ENCODE measurements at regions not wholly inside any gene's neighbourhood (a gene's known extent, or its start where the extent isn't known, plus 50 kb on each side); places are given as distances from the start of the nearest gene placed in this dataset.

DNA sequence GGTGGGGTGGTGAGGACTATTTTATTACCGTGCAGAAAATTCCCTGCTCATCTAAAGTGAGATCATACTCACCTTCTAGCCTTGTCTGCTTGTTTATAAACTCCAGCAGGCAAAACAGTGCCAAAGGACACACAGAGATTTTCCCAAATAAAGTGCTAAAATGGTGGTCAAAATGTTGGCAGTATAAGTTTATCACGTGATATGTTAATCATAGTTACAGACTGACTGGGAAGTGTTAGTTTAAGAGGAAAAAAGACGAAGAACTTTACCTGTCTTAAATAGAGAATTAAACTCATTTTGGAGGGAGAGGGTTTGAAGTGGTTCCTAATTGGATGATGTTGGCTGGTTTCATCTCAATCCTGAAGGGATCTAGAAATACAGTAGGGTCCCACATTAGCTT, 691.7 kb upstream of the FANCL start:
- TF ChIP-seq, protein P1, sequence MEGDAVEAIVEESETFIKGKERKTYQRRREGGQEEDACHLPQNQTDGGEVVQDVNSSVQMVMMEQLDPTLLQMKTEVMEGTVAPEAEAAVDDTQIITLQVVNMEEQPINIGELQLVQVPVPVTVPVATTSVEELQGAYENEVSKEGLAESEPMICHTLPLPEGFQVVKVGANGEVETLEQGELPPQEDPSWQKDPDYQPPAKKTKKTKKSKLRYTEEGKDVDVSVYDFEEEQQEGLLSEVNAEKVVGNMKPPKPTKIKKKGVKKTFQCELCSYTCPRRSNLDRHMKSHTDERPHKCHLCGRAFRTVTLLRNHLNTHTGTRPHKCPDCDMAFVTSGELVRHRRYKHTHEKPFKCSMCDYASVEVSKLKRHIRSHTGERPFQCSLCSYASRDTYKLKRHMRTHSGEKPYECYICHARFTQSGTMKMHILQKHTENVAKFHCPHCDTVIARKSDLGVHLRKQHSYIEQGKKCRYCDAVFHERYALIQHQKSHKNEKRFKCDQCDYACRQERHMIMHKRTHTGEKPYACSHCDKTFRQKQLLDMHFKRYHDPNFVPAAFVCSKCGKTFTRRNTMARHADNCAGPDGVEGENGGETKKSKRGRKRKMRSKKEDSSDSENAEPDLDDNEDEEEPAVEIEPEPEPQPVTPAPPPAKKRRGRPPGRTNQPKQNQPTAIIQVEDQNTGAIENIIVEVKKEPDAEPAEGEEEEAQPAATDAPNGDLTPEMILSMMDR (IDR thresholded peaks at IDR 0.05; ENCODE audit: insufficient read depth, low read length) = no peak
- no peak for DNase-seq (ENCODE audit: low read depth)
- H3K4me3 ChIP-seq (ENCODE audit: low read depth, low read length) = no peak overlapping the region

DNA sequence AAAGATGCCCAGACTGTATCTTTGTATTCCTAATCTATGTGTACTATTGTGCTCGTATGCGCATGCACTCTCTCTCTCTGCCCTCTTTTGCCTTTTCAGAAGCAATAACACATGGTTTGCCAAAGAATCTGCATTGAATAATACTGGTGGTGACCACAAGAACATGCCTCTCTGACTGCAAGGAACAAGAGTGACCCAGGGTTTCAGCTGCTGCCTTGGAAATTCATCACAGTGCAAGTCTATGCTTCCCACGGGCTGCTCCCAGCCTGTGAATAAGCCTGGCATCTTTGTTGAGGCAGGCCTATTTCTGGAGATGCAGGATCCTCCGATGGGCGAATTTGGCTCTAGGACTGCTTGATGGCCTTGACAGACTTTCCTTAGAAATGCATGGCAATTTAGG, 689.4 kb upstream of the FANCL start:
- no peak overlapping the region for H3K4me3 ChIP-seq (ENCODE audit: low read depth, low read length)
- DNase-seq (ENCODE audit: low read depth) = no peak
- TF ChIP-seq, protein P1 (IDR thresholded peaks at IDR 0.05; ENCODE audit: insufficient read depth, low read length) = no peak

DNA sequence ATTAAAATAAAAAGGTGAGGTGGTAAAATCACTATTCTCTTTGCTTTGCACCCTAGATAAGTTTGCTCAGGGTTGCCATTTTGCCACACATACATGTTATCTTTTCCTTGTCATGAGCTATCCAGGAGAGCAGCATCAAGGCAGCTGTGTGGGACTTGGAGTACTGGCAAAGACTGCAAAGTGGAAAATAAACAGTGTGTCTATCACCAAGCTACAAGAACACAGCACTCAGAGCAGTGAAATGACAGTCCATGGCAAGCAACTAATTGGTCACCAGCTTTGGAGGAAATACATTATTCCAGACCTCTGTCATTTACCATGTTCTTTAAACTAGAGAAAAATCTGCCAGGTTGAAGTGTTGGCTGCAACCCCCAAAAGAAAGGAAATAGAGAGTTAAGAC, 687.8 kb upstream of the FANCL start:
- TF ChIP-seq, protein P1 (IDR thresholded peaks at IDR 0.05; ENCODE audit: insufficient read depth, low read length) = no peak
- DNase-seq (ENCODE audit: low read depth) = no peak
- no peak overlapping the region for H3K4me3 ChIP-seq (ENCODE audit: low read depth, low read length)

DNA sequence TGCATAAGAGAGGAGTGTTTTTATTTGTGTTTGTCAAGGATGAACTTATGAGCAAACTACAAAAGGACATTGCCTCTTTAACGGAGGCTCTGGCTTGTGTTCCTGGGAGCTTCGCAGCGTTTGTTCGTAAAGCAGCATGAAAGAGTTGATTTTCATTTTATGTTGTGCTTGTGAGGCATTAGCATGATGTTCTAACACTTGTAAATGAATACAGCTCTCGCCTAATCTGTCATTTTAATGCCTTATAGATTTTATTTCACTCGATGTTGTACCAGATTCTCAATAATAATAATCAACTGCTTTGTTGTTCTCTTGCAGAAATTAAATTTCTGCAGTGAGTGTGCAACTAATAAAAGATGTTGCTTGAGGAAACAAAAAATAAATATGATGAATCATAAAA, 687.3 kb upstream of the FANCL start:
- TF ChIP-seq, protein P1 (IDR thresholded peaks at IDR 0.05; ENCODE audit: insufficient read depth, low read length) = no peak
- H3K4me3 ChIP-seq (ENCODE audit: low read depth, low read length) = no peak overlapping the region
- no peak for DNase-seq (ENCODE audit: low read depth)

DNA sequence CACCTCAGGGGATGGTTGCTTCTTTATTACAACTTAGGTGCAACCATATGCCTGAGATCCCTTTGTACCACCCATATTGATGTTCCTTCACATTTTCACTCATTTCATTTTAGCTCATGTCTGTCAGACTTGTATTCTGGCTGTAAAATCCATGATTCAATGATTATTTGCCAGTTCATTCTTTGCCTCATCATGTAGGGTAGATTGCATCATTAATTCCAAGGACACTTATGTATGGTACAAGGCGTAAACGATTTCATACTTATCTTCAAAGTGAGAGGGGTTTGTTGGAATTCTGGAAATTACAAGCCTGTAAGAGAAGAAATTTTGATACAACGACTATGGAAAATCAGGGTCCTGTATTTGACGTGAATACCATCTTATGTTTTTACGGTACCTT, 685.0 kb upstream of the FANCL start:
- no peak for DNase-seq (ENCODE audit: low read depth)
- no peak overlapping the region for H3K4me3 ChIP-seq (ENCODE audit: low read depth, low read length)
- TF ChIP-seq, protein P1 (IDR thresholded peaks at IDR 0.05; ENCODE audit: insufficient read depth, low read length) = no peak

DNA sequence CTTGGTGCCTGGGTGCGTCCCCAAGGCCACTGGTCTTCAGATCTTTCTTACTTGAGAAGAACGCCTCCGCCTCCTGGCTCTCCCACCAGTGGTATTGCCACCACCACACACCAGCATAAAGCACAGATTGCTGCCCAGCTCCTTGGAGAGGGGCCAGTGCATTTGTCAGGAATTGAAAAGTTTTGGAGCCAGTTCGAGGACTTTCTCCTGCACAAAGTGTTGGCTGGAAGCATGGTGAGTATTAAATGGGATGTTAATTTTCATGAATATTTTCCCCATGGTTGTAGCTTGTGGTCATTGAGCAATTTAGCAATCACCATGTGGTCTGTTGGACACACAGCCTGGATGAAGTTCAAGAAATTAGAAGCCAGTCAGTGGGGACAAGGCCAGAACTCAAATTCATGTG, 684.6 kb upstream of the FANCL start:
- no peak overlapping the region for H3K4me3 ChIP-seq (ENCODE audit: low read depth, low read length)
- peak; percentile 3 for DNase-seq (ENCODE audit: low read depth)
- TF ChIP-seq, protein P1 (IDR thresholded peaks at IDR 0.05; ENCODE audit: insufficient read depth, low read length) = no peak

DNA sequence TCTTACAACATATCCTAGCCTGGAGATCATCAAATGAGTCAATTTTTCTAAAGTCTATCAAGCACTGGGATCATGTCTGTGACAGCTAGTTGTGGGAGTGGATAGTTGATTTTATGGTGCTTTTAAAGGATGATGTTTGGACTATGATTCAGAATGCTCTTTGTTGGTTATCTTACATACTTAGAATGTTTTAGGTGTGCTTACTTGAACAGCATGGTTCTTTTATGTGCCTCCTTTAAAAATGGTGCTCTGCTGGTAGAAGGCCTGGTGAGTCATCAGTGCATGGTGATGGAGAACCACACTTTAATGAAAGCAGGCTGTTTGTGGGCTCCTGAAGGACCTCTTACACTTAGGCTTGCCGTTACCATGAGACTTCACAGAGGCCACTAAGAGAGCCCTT, 682.7 kb upstream of the FANCL start:
- TF ChIP-seq, protein P1 (IDR thresholded peaks at IDR 0.05; ENCODE audit: insufficient read depth, low read length) = no peak
- DNase-seq (ENCODE audit: low read depth) = peak; percentile 20
- no peak overlapping the region for H3K4me3 ChIP-seq (ENCODE audit: low read depth, low read length)

Data from fibroblast of the aortic adventitia (primary cell).